OCI-LY7 (cell line): ENCODE measurements at regions not wholly inside any gene's neighbourhood (a gene's known extent, or its start where the extent isn't known, plus 50 kb on each side); places are given as distances from the start of the nearest gene placed in this dataset.

ENCODE experiments used
- CTCF ChIP-seq: fragments of 200-600 bp; sonication (generic); conservative IDR thresholded peaks from 2 replicates; pipeline ENCODE4 v1.5.1; 2014; ENCODE audit warnings: mild to moderate bottlenecking, antibody characterized with exemption, low read length, moderate library complexity, mixed read lengths
- EZH2phosphoT487 ChIP-seq: fragments of 200-600 bp; sonication (generic); IDR thresholded peaks from 2 replicates; pipeline ENCODE4 v1.6.1; 2018; ENCODE audit warnings: low read depth, borderline replicate concordance, mild to moderate bottlenecking, mixed run types, antibody characterized with exemption, low read length, moderate library complexity, mixed read lengths

GRCh38 chr9:28249424-28249823 is 676.1 kb upstream of the C9orf72 start:
- TF ChIP-seq CTCF (no peak), EZH2phosphoT487 (no peak)
